HEK293T (cell line): ENCODE measurements at regions not wholly inside any gene's neighbourhood (a gene's known extent, or its start where the extent isn't known, plus 50 kb on each side); places are given as distances from the start of the nearest gene placed in this dataset.

Experiments
- ARNT ChIP-seq: fragments of 450-650 bp; IDR thresholded peaks from 2 replicates; pipeline ENCODE4 v1.6.1; 2017; ENCODE audit warnings: mild to moderate bottlenecking
- BHLHE40 ChIP-seq: fragments of 450-650 bp; IDR thresholded peaks from 2 replicates; pipeline ENCODE4 v1.6.1; 2016; ENCODE audit warnings: mild to moderate bottlenecking, moderate library complexity, borderline replicate concordance
- CTBP1 ChIP-seq: fragments of 450-650 bp; IDR thresholded peaks from 2 replicates; pipeline ENCODE4 v1.6.1; 2016; ENCODE audit warnings: borderline replicate concordance
- ELF4 ChIP-seq: fragments of 450-650 bp; IDR thresholded peaks from 2 replicates; pipeline ENCODE4 v1.6.1; 2017; ENCODE audit warnings: antibody characterized with exemption
- FOXA1 ChIP-seq: fragments of 450-650 bp; IDR thresholded peaks from 2 replicates; pipeline ENCODE4 v1.6.1; 2016; ENCODE audit warnings: mild to moderate bottlenecking
- FOXK2 ChIP-seq: fragments of 450-650 bp; IDR thresholded peaks from 2 replicates; pipeline ENCODE4 v1.6.1; 2016; ENCODE audit warnings: mild to moderate bottlenecking
- LEF1 ChIP-seq: fragments of 450-650 bp; IDR thresholded peaks from 2 replicates; pipeline ENCODE4 v1.6.1; 2017; ENCODE audit warnings: mild to moderate bottlenecking, borderline replicate concordance
- NFRKB ChIP-seq: fragments of 450-650 bp; IDR thresholded peaks from 2 replicates; pipeline ENCODE4 v1.6.1; 2016; ENCODE audit warnings: mild to moderate bottlenecking, moderate library complexity
- SP1 ChIP-seq: fragments of 450-650 bp; IDR thresholded peaks from 2 replicates; pipeline ENCODE4 v1.6.1; 2017
- SUZ12 ChIP-seq: fragments of 450-650 bp; IDR thresholded peaks from 2 replicates; pipeline ENCODE4 v1.6.1; 2016; ENCODE audit warnings: mild to moderate bottlenecking
- ZNF384 ChIP-seq: fragments of 450-650 bp; IDR thresholded peaks from 2 replicates; pipeline ENCODE4 v1.6.1; 2016

DNA sequence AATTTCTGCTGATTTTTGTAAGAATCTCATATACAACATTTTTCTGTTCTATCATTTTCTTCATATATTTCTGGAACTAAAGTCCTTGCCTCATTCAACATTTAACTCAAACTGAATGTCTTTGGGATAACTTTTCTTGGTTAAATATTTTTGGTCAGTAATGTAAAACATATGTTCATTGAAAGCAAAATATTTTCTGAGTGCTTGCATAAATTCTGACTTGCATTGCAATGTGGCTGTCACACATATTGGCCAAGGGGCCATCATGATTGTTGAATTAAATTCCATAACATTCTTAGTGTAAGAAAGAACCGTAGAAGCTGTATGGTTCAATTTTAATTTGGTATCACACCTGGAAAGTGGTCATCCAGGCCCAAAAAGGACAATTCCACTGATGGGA is 369.4 kb downstream of the GALC start:
- TF ChIP-seq ELF4 (no peak), SP1 (no peak), ARNT (no peak), FOXA1 (no peak), ZNF384 (no peak), CTBP1 (no peak), BHLHE40 (no peak), LEF1 (no peak), NFRKB (no peak), FOXK2 (no peak), SUZ12 (no peak)
